ENCODE measurements at regions not wholly inside any gene's neighbourhood (a gene's known extent, or its start where the extent isn't known, plus 50 kb on each side); places are given as distances from the start of the nearest gene placed in this dataset.

- BruUV-seq (replicated peaks) = no TSS peak
- Histone ChIP-seq H3K4me3 (no peak overlapping the region), H3K36me3 (ENCODE audit: low read depth) (no peaks in the 10 kb centered on the region), H3K27me3 (ENCODE audit: insufficient read depth, low read depth) (no peaks in the 10 kb centered on the region), H4K20me1 (ENCODE audit: insufficient read depth) (no peaks in the 10 kb centered on the region), H3K4me2 (no peak overlapping the region), H3K9me2 (ENCODE audit: insufficient read depth) (no peaks in the 10 kb centered on the region), H3K79me2 (ENCODE audit: low read depth) (no peaks in the 10 kb centered on the region), H3F3A (ENCODE audit: insufficient read depth, low read depth) (no peaks in the 10 kb centered on the region), H3K9me3 (ENCODE audit: insufficient read depth, low read depth) (no peaks in the 10 kb centered on the region), H3K4me1 (replicated peaks; ENCODE audit: insufficient read depth) (no peaks in the 10 kb centered on the region), H3K27ac (no peak overlapping the region), H2AFZ (no peak overlapping the region)
- no peak for DNase-seq
- intact Hi-C loops (cut with micrococcal nuclease; ENCODE audit: unreplicated experiment) = no loop called here
- ChIA-PET CTCF (no interaction called here), POLR2A (ENCODE audit: unreplicated experiment) (no interaction called here)
- TF ChIP-seq CTCF (conservative IDR thresholded peaks at IDR 0.05) (no peak), EZH2 (IDR thresholded peaks at IDR 0.05; ENCODE audit: low read depth) (no peak)
These were observed 326.1 kb upstream of the SLITRK1 start for GRCh38 chr13:84208246-84208910.

- no peak for DNase-seq
- Histone ChIP-seq H3K4me1 (replicated peaks; ENCODE audit: insufficient read depth) (no peaks in the 10 kb centered on the region), H3K4me3 (no peak overlapping the region), H3K36me3 (ENCODE audit: low read depth) (no peaks in the 10 kb centered on the region), H3K9me2 (ENCODE audit: insufficient read depth) (no peaks in the 10 kb centered on the region), H4K20me1 (ENCODE audit: insufficient read depth) (no peaks in the 10 kb centered on the region), H2AFZ (no peak overlapping the region), H3K4me2 (no peak overlapping the region), H3K79me2 (ENCODE audit: low read depth) (no peaks in the 10 kb centered on the region), H3K27me3 (ENCODE audit: insufficient read depth, low read depth) (no peaks in the 10 kb centered on the region), H3F3A (ENCODE audit: insufficient read depth, low read depth) (no peaks in the 10 kb centered on the region), H3K9me3 (ENCODE audit: insufficient read depth, low read depth) (no peaks in the 10 kb centered on the region), H3K27ac (no peak overlapping the region)
- ChIA-PET CTCF (no interaction called here), POLR2A (ENCODE audit: unreplicated experiment) (no interaction called here)
- TF ChIP-seq CTCF (conservative IDR thresholded peaks at IDR 0.05) (no peak), EZH2 (IDR thresholded peaks at IDR 0.05; ENCODE audit: low read depth) (no peak)
- intact Hi-C loops (cut with micrococcal nuclease; ENCODE audit: unreplicated experiment) = no loop called here
- BruUV-seq (replicated peaks) = no TSS peak
These were observed 325.2 kb upstream of the SLITRK1 start for GRCh38 chr13:84207509-84207908.

GRCh38 chr13:84200971-84201370 is 318.7 kb upstream of the SLITRK1 start:
- Histone ChIP-seq H3K9me3 (ENCODE audit: insufficient read depth, low read depth) (no peaks in the 10 kb centered on the region), H3K4me3 (no peak overlapping the region), H3K9me2 (ENCODE audit: insufficient read depth) (no peaks in the 10 kb centered on the region), H3K4me1 (replicated peaks; ENCODE audit: insufficient read depth) (no peaks in the 10 kb centered on the region), H3K36me3 (ENCODE audit: low read depth) (no peaks in the 10 kb centered on the region), H4K20me1 (ENCODE audit: insufficient read depth) (no peaks in the 10 kb centered on the region), H2AFZ (no peak overlapping the region), H3K27ac (no peak overlapping the region), H3K27me3 (ENCODE audit: insufficient read depth, low read depth) (no peaks in the 10 kb centered on the region), H3K79me2 (ENCODE audit: low read depth) (no peaks in the 10 kb centered on the region), H3K4me2 (no peak overlapping the region), H3F3A (ENCODE audit: insufficient read depth, low read depth) (no peaks in the 10 kb centered on the region)
- CTCF ChIA-PET = no interaction called here
- no peak for DNase-seq
- POLR2A ChIA-PET (ENCODE audit: unreplicated experiment) = no interaction called here
- TF ChIP-seq CTCF (conservative IDR thresholded peaks at IDR 0.05) = no peak
- no peak for TF ChIP-seq EZH2 (IDR thresholded peaks at IDR 0.05; ENCODE audit: low read depth)
- no TSS peak for BruUV-seq (replicated peaks)
- intact Hi-C loops (cut with micrococcal nuclease; ENCODE audit: unreplicated experiment) = no loop called here

Data from PC-9 (cell line).